ENCODE measurements at regions not wholly inside any gene's neighbourhood (a gene's known extent, or its start where the extent isn't known, plus 50 kb on each side); places are given as distances from the start of the nearest gene placed in this dataset.

DNA sequence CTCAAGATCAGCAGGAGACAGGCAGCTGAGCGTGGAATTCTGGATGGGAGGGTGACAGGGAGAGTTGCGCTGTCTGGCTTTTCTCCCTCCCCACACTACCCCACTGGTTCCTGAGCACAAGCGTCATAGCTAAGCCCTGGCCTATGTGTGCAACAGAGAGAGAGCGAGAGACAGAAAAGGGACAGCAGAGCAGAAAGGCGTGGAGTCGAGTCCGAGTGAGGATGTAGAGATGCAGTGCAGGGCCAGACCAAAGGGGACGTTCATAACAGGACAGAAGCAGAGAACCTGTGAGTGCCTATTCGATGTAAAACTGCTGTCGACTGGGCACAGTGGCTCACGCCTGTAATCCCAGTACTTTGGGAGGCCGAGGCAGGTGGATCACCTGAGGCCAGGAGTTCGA lies 94.0 kb upstream of the TMEM45B start:
- TF ChIP-seq, protein P1, sequence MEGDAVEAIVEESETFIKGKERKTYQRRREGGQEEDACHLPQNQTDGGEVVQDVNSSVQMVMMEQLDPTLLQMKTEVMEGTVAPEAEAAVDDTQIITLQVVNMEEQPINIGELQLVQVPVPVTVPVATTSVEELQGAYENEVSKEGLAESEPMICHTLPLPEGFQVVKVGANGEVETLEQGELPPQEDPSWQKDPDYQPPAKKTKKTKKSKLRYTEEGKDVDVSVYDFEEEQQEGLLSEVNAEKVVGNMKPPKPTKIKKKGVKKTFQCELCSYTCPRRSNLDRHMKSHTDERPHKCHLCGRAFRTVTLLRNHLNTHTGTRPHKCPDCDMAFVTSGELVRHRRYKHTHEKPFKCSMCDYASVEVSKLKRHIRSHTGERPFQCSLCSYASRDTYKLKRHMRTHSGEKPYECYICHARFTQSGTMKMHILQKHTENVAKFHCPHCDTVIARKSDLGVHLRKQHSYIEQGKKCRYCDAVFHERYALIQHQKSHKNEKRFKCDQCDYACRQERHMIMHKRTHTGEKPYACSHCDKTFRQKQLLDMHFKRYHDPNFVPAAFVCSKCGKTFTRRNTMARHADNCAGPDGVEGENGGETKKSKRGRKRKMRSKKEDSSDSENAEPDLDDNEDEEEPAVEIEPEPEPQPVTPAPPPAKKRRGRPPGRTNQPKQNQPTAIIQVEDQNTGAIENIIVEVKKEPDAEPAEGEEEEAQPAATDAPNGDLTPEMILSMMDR (conservative IDR thresholded peaks at IDR 0.05) = no peak
- no peak overlapping the region for H3K27ac Mint-ChIP-seq

DNA sequence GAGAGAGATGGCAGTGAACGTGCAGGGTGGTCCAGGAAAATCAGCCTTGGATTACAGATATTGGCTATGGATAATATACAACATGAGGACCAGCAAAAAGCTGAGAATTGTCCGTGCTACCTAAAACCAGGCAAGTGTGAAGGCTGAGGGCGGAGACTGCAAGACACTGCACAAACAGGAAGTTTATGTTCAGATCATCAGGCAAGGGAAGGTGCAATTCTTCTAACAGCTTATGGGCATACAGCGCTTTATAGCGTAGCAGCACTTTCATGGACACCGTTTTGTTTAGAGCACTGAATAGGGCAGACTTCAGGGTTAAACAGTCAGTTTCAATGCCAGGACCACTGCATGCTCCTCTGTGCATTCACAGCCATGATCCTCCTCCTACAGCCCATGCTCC lies 93.1 kb upstream of the TMEM45B start:
- Mint-ChIP-seq H3K27me3 (peaks cover 14% of the 10 kb centered on the region), H3K36me3 (no peaks in the 10 kb centered on the region)

More for the DNA sequence above, 94.0 kb upstream of the TMEM45B start:
- H3K4me3 Mint-ChIP-seq = no peak overlapping the region
- no peaks in the 10 kb centered on the region for H3K9me3 Mint-ChIP-seq
- no peaks in the 10 kb centered on the region for H3K4me1 Mint-ChIP-seq (ENCODE audit: unreplicated experiment)
- no peaks in the 10 kb centered on the region for H3K36me3 Mint-ChIP-seq
- DNase-seq (ENCODE audit: extremely low spot score, unreplicated experiment) = no peak
- H3K27me3 Mint-ChIP-seq = peaks cover 12% of the 10 kb centered on the region

DNA sequence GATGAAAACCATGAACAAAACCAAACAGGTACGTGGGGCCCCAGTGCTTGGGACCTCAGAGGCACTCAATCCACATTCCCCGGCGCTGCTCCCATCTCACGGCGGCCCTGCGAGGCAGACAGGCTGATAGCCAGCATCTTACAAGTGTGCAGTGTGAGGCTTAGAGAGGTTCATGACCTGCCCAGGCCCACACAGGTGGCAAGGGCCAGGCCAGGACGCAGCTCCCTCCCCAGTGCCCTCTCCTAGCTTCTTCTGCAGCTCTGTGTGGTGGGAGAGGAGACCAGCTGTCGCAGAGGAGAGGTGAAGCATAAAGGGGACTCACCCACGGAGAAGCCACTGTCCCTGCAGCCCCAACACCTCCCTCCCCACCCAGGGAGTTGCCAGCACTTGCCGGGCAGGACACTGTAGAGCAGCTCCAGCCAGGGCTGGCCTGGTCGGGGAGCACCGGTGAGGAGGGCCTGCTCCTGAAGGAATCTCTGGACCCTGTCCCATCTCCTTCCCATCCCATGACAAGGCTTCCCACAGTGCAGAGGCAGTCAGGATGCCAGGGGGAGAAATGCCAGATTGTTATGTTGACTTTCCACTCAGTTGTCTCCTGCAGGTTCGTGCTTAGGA lies 92.4 kb upstream of the TMEM45B start:
- H3K4me1 Mint-ChIP-seq (ENCODE audit: unreplicated experiment) = no peaks in the 10 kb centered on the region
- H3K9me3 Mint-ChIP-seq = no peaks in the 10 kb centered on the region
- H3K27me3 Mint-ChIP-seq = peaks cover 14% of the 10 kb centered on the region
- TF ChIP-seq, protein P1 (conservative IDR thresholded peaks at IDR 0.05) = no peak
- H3K36me3 Mint-ChIP-seq = no peaks in the 10 kb centered on the region
- no peak overlapping the region for H3K4me3 Mint-ChIP-seq
- DNase-seq (ENCODE audit: extremely low spot score, unreplicated experiment) = no peak
- no peak overlapping the region for H3K27ac Mint-ChIP-seq

More for the DNA sequence above, 93.1 kb upstream of the TMEM45B start:
- TF ChIP-seq, protein P1 (conservative IDR thresholded peaks at IDR 0.05) = no peak
- no peak for DNase-seq (ENCODE audit: extremely low spot score, unreplicated experiment)
- Mint-ChIP-seq H3K4me1 (ENCODE audit: unreplicated experiment) (no peaks in the 10 kb centered on the region), H3K27ac (no peak overlapping the region), H3K9me3 (no peaks in the 10 kb centered on the region), H3K4me3 (no peak overlapping the region)

DNA sequence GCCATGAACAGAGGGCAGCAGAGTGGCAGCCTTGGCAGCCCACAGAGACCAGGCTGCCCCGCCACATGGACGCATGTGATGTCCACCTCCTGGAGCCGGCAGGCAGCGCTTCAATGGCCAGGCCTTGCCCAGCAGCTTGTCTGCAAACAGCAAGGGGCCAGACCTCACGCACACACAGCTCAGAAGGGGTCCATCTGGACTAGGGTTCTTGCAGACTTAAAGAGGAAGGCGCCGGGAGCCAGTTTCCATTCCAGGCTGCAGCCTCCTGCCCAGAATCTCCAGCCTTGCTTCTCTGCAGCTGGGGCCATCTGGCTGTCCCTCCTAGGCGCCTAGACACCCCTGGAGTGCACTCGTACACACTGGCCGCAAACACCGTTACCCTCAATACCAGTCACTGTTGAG lies 91.9 kb upstream of the TMEM45B start:
- Mint-ChIP-seq H3K27ac (no peak overlapping the region), H3K9me3 (no peaks in the 10 kb centered on the region), H3K4me3 (no peak overlapping the region), H3K27me3 (peaks cover 18% of the 10 kb centered on the region), H3K4me1 (ENCODE audit: unreplicated experiment) (peaks cover 4% of the 10 kb centered on the region), H3K36me3 (no peaks in the 10 kb centered on the region)
- DNase-seq (ENCODE audit: extremely low spot score, unreplicated experiment) = no peak
- TF ChIP-seq, protein P1 (conservative IDR thresholded peaks at IDR 0.05) = no peak

DNA sequence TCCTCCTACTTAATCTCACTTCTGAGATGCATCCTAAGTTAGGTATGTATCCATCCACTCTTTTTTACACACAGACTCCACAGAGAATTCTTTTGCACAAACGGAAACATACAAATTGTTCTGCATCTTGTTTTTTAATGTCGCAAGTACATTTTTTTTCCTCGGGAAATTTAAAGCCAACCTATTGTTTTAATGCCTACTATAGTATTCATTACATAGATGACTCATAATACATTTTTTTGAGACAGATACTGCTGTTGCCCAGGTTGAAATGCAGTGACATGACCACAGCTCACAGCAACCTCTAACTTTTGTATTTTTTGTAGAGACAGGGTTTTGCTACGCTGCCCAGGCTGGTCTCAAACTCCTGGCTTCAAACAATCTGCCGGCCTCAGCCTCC lies 90.8 kb upstream of the TMEM45B start:
- Mint-ChIP-seq H3K27me3 (peaks cover 19% of the 10 kb centered on the region), H3K9me3 (no peaks in the 10 kb centered on the region), H3K4me1 (ENCODE audit: unreplicated experiment) (peaks cover 12% of the 10 kb centered on the region), H3K4me3 (no peak overlapping the region), H3K36me3 (no peaks in the 10 kb centered on the region), H3K27ac (no peak overlapping the region)
- TF ChIP-seq, protein P1 (conservative IDR thresholded peaks at IDR 0.05) = no peak
- DNase-seq (ENCODE audit: extremely low spot score, unreplicated experiment) = no peak

DNA sequence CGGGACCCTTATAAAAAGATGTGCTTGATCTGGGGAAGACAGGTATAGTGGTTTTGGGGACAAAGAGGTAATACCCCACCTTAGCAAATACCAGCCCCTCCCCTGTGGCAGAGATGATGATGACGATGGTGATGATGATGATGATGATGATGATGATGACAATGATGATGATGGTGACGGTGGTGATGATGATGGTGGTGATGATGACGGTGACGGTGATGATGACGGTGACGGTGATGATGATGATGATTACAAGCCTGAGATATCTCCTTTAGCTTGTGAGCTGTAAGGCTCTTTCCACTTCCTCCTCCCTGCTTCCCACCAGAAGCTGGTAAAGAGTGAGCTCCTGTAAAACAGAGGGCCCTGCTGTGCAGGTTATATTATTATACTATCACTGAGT lies 89.5 kb upstream of the TMEM45B start:
- DNase-seq (ENCODE audit: extremely low spot score, unreplicated experiment) = no peak
- no peaks in the 10 kb centered on the region for H3K36me3 Mint-ChIP-seq
- H3K9me3 Mint-ChIP-seq = no peaks in the 10 kb centered on the region

More for the DNA sequence above, 89.5 kb upstream of the TMEM45B start:
- Mint-ChIP-seq H3K27ac (no peak overlapping the region), H3K27me3 (peaks cover 14% of the 10 kb centered on the region), H3K4me1 (ENCODE audit: unreplicated experiment) (peaks cover 12% of the 10 kb centered on the region), H3K4me3 (no peak overlapping the region)
- TF ChIP-seq, protein P1 (conservative IDR thresholded peaks at IDR 0.05) = no peak
